Glutamatergic neuron (in vitro differentiated cells): ENCODE measurements at regions not wholly inside any gene's neighbourhood (a gene's known extent, or its start where the extent isn't known, plus 50 kb on each side); places are given as distances from the start of the nearest gene placed in this dataset.

ENCODE experiments used
- DNase-seq: peaks from one replicate; pipeline ENCODE4 v3.0.0; 2022
- H3K27ac Mint-ChIP-seq: one replicate; pipeline ENCODE4 v1.8.0; 2020; ENCODE audit warnings: mild to moderate bottlenecking, mixed read lengths, inconsistent platforms; ENCODE audit not compliant: unreplicated experiment
- H3K27me3 Mint-ChIP-seq: one replicate; pipeline ENCODE4 v1.8.0; 2020; ENCODE audit warnings: mild to moderate bottlenecking, moderate library complexity, mixed read lengths, inconsistent platforms; ENCODE audit not compliant: unreplicated experiment
- H3K36me3 Mint-ChIP-seq: one replicate; pipeline ENCODE4 v1.8.0; 2020; ENCODE audit warnings: mild to moderate bottlenecking, mixed read lengths, inconsistent platforms; ENCODE audit not compliant: unreplicated experiment
- H3K4me1 Mint-ChIP-seq: one replicate; pipeline ENCODE4 v1.8.0; 2020; ENCODE audit warnings: mild to moderate bottlenecking, low read depth, mixed read lengths, inconsistent platforms; ENCODE audit not compliant: unreplicated experiment
- H3K4me3 Mint-ChIP-seq: one replicate; pipeline ENCODE4 v1.8.0; 2020; ENCODE audit warnings: mild to moderate bottlenecking, mixed read lengths, inconsistent platforms; ENCODE audit not compliant: unreplicated experiment
- H3K9me3 Mint-ChIP-seq: one replicate; pipeline ENCODE4 v1.8.0; 2020; ENCODE audit warnings: mild to moderate bottlenecking, moderate library complexity, mixed read lengths, inconsistent platforms; ENCODE audit not compliant: unreplicated experiment
- CTCF ChIP-seq: fragments of 200-600 bp; sonication (generic); IDR thresholded peaks from one replicate; pipeline ENCODE4 v1.5.0; 2021; ENCODE audit not compliant: partially characterized antibody, unreplicated experiment

- H3K36me3 Mint-ChIP-seq = no peaks in the 10 kb centered on the region
- H3K4me3 Mint-ChIP-seq = no peak overlapping the region
- H3K9me3 Mint-ChIP-seq = peaks cover 2% of the 10 kb centered on the region
- no peak overlapping the region for H3K27ac Mint-ChIP-seq
- TF ChIP-seq CTCF = no peak
- no peak for DNase-seq
- peaks cover 3% of the 10 kb centered on the region for H3K27me3 Mint-ChIP-seq
- H3K4me1 Mint-ChIP-seq = no peaks in the 10 kb centered on the region
Observed at GRCh38 chr5:167631191-167631590, 660.3 kb upstream of the WWC1 start.

GRCh38 chr5:167633114-167633513, 658.3 kb upstream of the WWC1 start:
- Mint-ChIP-seq H3K36me3 (no peaks in the 10 kb centered on the region), H3K4me1 (no peaks in the 10 kb centered on the region), H3K27ac (no peak overlapping the region), H3K27me3 (peaks cover 3% of the 10 kb centered on the region), H3K9me3 (peaks cover 2% of the 10 kb centered on the region), H3K4me3 (no peak overlapping the region)
- TF ChIP-seq CTCF = no peak
- no peak for DNase-seq

GRCh38 chr5:167633931-167634341, 657.5 kb upstream of the WWC1 start:
- Mint-ChIP-seq H3K27me3 (peaks cover 3% of the 10 kb centered on the region), H3K36me3 (no peaks in the 10 kb centered on the region), H3K9me3 (peaks cover 2% of the 10 kb centered on the region), H3K4me1 (no peaks in the 10 kb centered on the region), H3K27ac (no peak overlapping the region), H3K4me3 (no peak overlapping the region)
- no peak for TF ChIP-seq CTCF
- no peak for DNase-seq

GRCh38 chr5:167634432-167634831, 657.0 kb upstream of the WWC1 start:
- Mint-ChIP-seq H3K4me3 (no peak overlapping the region), H3K27ac (no peak overlapping the region), H3K36me3 (no peaks in the 10 kb centered on the region), H3K4me1 (no peaks in the 10 kb centered on the region), H3K27me3 (peaks cover 3% of the 10 kb centered on the region), H3K9me3 (peaks cover 2% of the 10 kb centered on the region)
- TF ChIP-seq CTCF = no peak
- DNase-seq = no peak

- DNase-seq = no peak
- Mint-ChIP-seq H3K36me3 (no peaks in the 10 kb centered on the region), H3K4me1 (no peaks in the 10 kb centered on the region), H3K4me3 (no peak overlapping the region), H3K27me3 (no peaks in the 10 kb centered on the region), H3K9me3 (no peaks in the 10 kb centered on the region), H3K27ac (no peak overlapping the region)
- no peak for TF ChIP-seq CTCF
Observed at GRCh38 chr5:167638816-167639215, 652.6 kb upstream of the WWC1 start.
